SH-SY5Y (cell line): ENCODE measurements at regions not wholly inside any gene's neighbourhood (a gene's known extent, or its start where the extent isn't known, plus 50 kb on each side); places are given as distances from the start of the nearest gene placed in this dataset.

Experiments
- GATA2 ChIP-seq: IDR thresholded peaks from 2 replicates; pipeline ENCODE4 v1.6.1; 2011; ENCODE audit warnings: mild to moderate bottlenecking, low read depth, low read length
- GATA3 ChIP-seq: IDR thresholded peaks from 2 replicates; pipeline ENCODE4 v1.6.1; 2011; ENCODE audit warnings: low read depth, mild to moderate bottlenecking, low read length, moderate library complexity

GRCh38 chr10:117610321-117610720, 67.8 kb downstream of the EMX2 start:
- TF ChIP-seq GATA3 (no peak), GATA2 (no peak)
